ENCODE measurements at regions not wholly inside any gene's neighbourhood (a gene's known extent, or its start where the extent isn't known, plus 50 kb on each side); places are given as distances from the start of the nearest gene placed in this dataset.
"Not testable (repeated sequence)": the region's sequence is repeated elsewhere in the genome, so short reads cannot be mapped to it uniquely, and the experiment has no call there.

DNA sequence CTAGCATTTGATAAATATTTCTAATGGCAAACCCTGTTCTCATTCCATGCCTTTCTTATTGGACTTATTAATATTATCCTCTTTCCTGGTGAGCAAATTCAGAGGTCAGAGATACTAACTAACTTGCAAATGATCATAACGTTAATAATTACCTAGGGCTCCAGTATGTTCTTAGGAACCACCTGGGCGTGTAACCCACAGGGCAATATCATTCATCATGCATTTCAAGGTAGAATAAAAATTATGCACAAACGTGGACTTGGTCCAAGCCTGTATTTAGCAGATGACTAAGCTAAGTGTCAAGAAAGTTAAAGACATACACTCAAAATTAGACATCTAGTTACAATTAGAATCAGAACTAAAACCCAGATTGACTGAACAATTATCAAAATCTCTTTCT, 850.1 kb downstream of the TRIML1 start:
- DNase-seq (ENCODE audit: low read depth in 1 of 2, low spot score in 1 of 2): no peak

DNA sequence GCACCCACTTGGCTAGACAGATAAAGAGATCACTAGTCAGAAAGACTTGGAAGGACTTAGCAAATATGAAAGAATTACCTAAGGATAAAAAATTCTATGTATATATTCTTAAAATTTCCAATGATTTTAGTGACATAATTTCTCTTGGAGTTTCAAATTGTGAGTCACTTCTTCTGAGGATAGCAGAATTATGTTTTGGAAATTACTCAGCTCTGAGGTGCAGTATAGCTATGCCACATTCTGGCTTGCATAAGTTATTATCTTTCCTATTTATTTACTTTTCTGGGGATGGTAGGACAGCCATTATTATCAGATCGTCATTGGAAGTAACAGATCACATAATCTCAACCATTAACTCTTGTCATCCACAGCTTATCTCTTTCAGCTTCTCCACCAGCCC, 853.5 kb downstream of the TRIML1 start:
- no peak for DNase-seq (ENCODE audit: low read depth in 1 of 2, low spot score in 1 of 2)

DNA sequence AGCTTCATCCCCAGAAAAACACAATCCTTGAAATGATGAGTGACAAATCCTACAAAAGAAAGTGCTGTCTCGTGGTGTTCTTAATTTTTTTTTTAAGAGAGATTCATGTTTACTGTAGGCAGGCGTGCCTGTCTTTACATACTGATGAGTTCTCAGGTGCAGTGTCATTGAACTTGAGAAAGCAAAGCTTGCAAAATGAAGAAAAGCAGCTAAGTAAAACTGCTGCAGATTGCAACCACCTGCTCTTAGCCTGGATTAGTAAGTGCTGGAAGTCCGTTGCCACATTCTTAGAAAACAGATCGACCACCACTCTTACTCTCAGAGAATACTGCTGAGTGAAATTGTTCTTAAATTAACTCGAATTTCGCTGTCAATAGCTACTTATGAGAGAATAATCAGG, 854.6 kb downstream of the TRIML1 start:
- no peak for DNase-seq (ENCODE audit: low read depth in 1 of 2, low spot score in 1 of 2)

DNA sequence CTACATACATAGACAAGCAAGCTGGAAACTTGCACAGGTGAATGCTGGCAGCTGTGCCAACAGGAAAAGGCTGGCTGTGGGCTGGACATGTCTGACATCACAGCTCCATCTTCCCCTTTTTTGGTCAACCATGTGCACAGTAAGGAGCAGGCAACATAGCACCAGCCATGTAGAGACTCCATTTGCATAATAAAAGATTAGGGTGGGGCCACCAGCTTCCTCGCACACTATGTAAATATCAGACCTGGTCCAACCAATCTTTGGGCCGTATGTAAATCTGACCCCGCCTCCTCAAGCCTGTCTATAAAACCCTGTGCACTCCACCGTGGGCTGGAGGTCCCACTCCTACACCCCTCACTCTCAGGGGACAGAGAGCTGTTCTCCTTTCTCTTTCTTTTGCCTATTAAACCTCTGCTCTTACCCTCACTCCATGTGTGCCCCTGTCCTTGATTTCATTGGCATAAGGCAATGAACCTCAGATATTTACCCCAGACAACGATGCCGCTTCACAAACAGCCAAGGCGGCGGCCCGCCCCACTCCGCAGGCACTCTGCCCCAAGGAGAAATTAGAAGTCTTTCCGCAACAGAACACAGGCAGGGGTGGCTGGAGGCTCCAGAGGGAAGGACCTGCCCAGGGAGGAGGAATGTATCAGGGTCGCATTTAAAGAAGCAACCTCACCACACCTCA, 862.2 kb downstream of the TRIML1 start:
- no peak for DNase-seq (ENCODE audit: low read depth in 1 of 2, low spot score in 1 of 2)

DNA sequence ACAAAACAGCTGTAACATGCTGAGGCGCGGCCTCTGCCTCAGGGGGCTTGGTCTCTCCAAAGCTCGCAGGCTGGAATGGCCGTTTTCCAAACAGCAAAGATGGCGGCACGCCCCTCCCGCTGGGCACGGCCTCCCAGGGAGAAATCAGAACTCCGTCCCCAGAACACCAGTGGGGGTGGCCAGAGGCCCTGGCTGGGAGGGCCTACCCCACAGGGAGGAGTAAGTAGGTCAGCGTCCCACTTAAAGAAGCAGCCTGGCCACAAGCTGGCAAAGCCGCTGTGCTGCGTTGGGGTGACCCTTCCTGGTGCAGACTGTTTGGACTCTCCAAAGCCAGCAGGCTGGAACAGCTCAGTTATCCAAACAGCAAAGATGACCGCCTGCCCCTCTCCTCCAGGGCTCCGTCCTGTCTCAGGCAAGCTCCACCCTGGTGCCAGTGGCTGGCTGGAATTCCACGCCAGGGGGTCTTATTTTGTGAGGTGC, 862.8 kb downstream of the TRIML1 start:
- no peak for DNase-seq (ENCODE audit: low read depth in 1 of 2, low spot score in 1 of 2)

DNA sequence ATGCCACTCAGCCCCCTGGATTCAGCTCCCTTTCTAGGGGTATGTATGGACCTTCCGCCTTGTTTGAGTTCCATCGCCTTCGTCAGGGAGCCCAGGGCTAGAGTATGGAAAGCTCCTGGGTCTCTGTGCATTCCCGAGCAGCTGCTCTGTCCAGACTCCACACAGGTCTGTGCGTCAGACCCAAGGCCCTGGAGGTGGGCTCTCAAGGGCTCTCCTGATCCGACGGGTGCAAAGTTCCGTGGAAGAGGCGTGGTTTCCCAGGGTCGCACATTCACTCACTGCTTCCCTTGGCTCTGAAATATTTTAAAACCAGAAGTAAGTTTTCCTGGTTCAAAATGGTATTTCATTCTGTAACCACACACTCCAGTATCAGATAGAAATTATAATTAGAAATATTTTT, 863.2 kb downstream of the TRIML1 start:
- no peak for DNase-seq (ENCODE audit: low read depth in 1 of 2, low spot score in 1 of 2)

DNA sequence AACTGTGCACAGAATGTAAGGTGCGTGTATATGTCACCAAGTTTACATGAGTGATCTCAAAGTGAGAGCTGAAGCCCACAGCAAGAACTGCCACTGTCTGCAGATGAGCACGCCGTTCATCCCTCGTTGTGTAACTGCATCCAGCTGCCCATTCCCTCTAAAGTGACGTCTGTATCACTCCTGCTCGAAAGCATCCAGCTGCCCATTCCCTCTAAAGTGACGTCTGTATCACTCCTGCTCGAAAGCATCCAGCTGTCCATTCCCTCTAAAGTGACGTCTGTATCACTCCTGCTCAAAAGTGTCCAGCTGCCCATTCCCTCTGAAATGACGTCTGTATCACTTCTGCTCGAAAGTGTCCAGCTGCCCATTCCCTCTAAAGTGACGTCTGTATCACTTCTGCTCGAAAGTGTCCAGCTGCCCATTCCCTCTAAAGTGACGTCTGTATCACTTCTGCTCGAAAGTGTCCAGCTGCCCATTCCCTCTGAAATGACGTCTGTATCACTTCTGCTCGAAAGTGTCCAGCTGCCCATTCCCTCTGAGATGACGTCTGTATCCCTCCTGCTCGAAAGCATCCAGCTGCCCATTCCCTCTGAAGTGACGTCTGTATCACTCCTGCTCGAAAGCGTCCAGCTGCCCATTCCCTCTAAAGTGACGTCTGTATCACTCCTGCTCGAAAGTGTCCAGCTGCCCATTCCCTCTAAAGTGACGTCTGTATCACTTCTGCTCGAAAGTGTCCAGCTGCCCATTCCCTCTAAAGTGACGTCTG, 871.4 kb downstream of the TRIML1 start:
- DNase-seq (ENCODE audit: low read depth in 1 of 2, low spot score in 1 of 2): not testable (repeated sequence)

DNA sequence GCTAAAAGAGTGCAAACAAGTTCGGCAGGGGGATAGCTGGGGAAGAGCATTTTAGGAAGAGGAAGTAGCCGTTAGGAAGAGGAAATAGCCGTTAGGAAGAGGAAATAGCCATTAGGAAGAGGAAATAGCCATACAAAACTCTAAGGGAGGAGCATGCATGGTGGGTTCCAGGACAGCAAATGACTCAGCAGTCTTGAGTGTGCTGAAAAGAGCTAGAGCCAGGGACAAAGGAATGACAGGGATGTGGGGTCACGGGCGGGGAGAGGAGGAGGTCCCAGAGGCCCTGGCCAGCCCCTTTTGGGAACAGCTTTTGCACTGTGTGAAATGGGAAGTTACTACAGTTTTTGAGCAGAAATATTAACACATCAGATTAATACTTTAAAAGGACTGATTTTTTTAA, 882.6 kb downstream of the TRIML1 start:
- DNase-seq (ENCODE audit: low read depth in 1 of 2, low spot score in 1 of 2): no peak

DNA sequence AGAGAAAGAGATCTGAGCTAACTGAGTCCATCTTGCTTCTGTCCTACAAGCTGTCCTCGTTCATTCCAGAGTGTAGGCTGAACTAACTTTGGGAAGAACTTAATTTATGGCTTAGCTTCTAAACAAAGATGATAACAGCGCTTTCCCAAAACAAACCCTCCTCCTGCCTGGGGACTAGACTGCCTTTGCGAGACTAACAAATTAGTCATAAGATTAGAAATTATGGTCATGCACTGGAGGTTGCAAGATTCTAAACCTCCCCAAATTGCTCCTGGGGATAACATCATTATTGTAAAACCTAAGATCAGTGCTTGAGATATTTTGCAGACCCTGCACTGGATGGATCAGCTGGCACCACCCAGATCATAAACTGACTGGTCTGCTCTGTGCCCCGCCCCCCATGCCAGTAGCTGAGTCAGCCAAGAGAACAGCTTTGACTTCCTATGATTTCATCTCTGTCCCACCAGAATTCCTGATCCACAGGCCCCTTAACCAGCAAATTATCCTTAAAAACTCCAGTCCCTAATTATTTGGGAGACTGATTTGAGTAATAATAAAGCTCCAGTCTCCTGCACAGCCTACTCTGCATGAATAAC, 883.3 kb downstream of the TRIML1 start:
- no peak for DNase-seq (ENCODE audit: low read depth in 1 of 2, low spot score in 1 of 2)

DNA sequence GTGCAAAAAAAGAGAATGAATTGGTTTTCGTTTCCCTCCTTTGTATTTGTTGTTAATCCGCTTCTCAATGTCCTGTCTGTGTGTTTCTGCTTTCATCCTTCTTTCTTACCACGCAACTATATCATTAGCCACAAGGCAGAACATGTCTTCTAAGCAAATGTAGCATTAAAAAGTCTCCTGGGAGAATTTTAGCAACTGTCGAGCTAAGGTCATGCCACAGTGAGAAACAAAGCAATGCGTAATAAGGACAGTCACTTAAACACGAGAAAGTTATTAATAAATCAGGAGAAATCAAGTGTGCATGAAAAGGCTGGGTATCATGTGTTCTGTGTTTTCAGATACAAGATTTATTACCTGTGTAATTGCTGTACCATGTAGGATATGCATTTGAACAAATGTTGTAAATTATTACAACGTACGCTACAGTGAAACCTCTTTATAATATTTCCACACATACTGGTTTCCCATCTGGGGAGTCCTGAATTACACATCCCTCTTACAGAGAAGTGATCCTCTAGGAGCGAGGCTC, 890.8 kb downstream of the TRIML1 start:
- no peak for DNase-seq (ENCODE audit: low read depth in 1 of 2, low spot score in 1 of 2)

DNA sequence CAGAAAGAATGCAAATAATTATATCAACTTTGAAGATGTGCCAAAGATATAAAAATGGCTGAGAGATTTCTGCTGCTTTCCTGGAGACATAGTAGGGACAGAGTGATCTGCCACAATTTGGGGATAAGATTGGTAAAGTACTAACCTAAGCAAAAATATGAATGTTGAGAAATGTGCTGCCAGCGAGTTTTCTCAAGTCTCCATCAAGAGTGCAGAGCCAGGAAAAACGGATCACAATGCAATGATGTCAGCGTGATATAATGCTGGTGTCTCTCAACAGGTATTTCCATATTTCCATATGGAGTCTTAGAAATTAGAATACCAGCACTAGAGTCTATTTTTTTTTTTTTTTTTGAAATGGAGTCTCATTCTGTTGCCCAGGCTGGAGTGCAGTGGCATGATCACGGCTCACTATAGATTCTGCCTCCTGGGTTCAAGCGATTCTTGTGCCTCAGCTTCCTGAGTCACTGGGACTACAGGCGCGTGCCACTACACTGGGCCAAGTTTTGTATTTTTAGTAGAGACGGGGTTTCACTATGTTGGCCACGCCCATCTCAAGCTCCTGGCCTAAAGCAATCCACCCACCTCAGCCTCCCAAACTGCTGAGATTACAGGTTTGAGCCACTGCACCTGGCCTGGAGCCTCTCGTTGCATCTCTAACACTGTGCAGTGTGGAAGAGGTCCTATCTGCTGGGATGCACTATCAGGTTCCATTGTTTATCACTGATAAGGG, 893.5 kb downstream of the TRIML1 start:
- no peak for DNase-seq (ENCODE audit: low read depth in 1 of 2, low spot score in 1 of 2)

DNA sequence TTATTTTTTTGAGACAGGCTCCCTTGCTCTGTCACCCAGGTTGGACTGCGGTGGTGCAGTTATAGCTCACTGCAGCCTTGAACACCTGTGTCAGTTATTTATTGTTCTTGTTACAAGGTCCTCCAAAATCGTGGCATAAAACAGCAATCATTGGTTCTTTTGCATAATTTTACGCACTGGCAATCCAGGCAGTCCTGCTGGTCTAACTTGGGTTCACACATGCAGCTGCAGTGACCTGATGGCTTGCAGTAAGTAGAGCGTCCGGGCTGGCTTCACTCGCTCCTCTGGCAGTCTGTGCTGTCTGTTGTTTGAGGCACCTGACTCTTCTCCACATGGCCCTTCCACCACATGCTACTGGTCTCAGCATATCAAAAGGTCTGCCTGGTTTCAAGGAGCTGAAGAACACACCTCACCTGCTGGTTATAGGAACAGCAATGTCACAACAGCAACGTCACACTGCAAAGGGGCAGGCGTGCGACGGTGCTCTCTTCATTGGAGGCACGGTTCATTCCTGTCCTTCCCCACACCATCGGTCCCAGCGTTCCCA, 894.6 kb downstream of the TRIML1 start:
- DNase-seq (ENCODE audit: low read depth in 1 of 2, low spot score in 1 of 2): no peak

DNA sequence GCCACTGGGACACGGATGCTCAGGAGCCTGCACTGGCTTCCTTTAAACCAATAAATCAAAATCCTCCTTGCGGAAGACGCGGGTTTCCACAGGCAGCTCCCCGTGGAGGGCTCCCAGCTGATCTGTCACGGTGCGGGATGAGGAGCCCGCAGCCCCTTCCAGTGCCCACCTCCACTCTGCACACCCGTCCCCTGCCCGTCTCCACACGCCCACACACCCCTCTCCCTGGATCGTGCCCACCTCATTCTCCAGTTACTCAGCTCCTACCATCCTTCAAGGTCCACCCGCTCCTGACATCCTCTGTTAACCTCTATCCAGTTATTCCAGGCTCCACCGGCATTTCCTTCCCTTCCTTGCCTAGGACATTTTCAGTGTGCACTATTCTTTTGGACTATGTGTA, 895.9 kb downstream of the TRIML1 start:
- no peak for DNase-seq (ENCODE audit: low read depth in 1 of 2, low spot score in 1 of 2)

DNA sequence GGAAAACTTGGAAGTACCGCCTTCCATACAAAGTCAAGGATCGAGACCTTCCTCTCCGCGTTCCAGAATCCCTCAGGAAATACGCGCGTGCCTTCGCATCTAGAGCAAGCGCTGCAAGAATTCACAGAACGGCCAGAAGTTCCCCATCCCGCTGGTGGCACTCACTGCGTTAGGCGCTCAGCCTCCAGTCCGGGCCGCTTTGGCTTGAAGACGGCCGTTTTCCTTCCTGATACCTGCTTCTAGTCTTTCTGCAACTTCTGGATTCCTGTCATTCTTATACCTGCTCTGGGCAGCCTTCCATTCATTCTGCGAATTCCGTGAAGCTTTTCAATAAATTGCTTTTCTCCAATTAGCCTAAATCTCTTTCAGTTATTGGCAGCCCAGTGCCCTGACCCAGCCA, 896.4 kb downstream of the TRIML1 start:
- DNase-seq (ENCODE audit: low read depth in 1 of 2, low spot score in 1 of 2): no peak

DNA sequence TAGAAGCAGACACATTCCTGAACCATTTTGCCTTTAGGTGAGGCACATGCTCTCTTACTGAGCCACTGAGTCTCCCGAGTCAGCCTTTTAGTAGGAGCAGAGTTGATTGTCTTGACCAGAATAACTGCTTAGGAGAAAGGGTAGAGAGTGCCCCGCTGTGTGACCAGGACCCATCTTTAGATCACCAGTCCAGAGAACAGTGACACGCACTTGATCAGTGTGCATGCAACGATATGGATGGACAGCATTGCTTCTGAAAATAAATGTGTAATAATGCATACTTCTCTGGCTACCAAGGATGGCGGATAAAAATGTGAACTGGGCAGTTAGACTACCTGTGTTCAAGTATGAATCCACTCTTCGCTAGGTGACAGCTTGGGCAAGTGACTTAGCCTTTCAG, 897.7 kb downstream of the TRIML1 start:
- no peak for DNase-seq (ENCODE audit: low read depth in 1 of 2, low spot score in 1 of 2)

DNA sequence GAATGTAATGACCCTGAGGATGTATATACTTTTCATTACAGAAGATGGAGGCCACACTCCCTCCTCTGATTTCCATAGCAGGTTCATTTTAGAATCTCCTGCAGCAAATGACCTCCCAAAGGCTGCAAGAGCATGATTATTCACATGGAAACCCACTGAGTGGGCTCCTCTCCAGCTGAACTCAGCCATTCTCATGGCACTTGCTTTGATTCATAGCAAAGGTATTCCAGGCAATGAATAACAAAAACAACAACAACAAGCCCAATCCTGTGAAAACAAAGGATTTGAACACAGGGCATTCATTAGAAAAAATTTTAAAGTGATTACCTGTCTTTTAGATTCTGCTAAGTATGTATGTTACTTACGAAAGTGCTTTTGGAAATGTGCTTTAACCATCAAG, 894.0 kb upstream of the FRG1 start:
- no peak for DNase-seq (ENCODE audit: low read depth in 1 of 2, low spot score in 1 of 2)

DNA sequence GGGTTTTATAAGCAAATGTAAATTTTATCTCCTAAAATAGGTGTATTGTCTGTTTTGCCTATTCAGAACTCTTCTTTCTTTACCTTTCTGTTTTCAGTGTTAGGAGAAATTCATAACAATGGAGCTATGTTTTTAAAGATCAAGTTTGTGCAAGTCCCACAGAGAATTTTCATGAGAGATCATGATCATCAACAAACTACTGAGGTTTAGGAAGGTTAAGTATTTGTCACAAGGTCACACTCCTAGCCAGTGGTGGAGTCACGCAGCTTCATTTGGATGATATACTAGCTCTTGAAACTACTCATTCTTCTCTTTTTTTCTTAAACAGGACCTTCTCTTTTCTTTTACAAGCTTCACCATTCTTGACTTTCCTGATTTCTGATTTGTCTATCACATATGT, 892.6 kb upstream of the FRG1 start:
- DNase-seq (ENCODE audit: low read depth in 1 of 2, low spot score in 1 of 2): no peak

DNA sequence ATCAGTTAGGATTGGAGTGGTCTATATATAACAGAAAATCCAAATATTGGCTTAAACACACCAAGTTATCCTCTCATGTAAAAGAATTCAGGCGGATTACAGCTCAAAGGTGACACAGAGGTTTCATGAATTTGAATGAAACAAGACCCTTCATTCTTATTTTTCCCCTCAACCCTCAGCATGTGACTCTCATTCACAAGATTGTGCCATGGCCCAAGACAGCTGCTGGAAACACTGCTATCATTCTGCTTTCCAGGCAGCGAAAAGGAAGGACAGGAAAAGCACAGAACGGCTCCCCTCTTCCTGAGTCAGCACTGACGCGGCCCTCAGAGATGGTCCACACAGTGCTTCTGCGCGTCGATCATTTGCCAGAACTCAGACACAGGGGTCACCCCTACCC, 891.0 kb upstream of the FRG1 start:
- no peak for DNase-seq (ENCODE audit: low read depth in 1 of 2, low spot score in 1 of 2)

DNA sequence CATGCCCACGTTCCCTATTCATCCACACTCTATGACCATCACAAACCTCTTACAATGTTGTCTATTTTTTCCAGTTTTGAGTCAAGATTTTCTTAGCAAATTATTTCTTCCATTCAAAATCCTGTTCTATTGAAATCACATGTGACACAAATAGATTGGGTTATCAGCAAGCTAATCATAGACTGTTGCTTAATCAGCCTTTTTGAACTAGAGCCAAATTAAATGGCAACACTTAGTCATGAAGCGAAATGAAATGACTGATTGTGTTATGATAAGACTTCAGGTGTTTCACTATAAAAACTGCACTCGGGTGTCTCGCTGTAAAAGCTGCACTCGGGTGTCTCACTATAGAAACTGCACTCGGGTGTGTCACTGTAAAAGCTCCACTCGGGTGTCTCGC, 890.0 kb upstream of the FRG1 start:
- no peak for DNase-seq (ENCODE audit: low read depth in 1 of 2, low spot score in 1 of 2)

DNA sequence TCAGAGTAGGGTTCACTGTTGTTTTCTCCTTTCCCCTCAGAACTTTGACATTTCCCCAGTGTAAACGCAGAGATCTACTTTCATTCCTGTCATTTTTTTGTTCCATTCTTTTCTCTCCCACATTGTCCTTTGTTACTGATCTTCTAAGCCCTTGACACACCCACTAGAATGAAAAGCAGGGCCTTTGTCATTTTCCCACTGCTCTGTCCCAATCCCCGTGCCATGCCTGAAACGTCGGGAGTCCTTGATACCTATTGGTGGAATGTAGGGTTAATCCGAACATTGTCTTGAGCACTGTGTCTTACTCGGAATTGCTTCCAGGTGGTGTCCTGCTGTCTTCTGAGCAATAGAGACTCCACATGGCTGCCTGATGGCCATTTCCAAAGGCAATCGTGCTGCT, 887.1 kb upstream of the FRG1 start:
- DNase-seq (ENCODE audit: low read depth in 1 of 2, low spot score in 1 of 2): no peak

DNA sequence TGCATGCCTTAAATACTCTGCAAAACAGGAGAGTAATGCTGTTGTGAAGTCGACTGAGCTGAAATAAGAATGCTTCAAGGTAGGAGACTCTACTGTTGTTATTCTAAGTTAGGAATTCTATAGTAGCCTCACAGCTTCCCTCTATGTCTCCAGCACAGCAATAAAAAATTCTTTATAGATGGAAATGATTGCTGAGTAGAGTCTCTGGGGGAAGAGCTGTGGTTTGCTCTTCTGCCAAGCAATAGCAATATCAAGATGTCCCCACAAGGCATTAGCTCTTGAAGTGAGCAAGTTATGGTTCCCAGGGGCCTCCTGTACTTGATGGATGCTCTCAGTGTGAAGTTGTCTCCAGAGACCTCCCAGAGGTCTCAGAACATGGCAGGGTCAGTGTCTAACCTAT, 880.6 kb upstream of the FRG1 start:
- no peak for DNase-seq (ENCODE audit: low read depth in 1 of 2, low spot score in 1 of 2)
